GM21423 (cell line): ENCODE measurements at regions not wholly inside any gene's neighbourhood (a gene's known extent, or its start where the extent isn't known, plus 50 kb on each side); places are given as distances from the start of the nearest gene placed in this dataset.

Experiments
- ATAC-seq: cut with Tn5 transposase; IDR thresholded peaks from one replicate; pipeline ENCODE4 v1.9.1; 2021; ENCODE audit warnings: mild to moderate bottlenecking, moderate library complexity; ENCODE audit not compliant: unreplicated experiment

- ATAC-seq: no peak
Observed at GRCh38 chr14:71273366-71273765, 366.1 kb downstream of the PCNX1 start.

GRCh38 chr14:71284048-71284447 lies 376.8 kb downstream of the PCNX1 start:
- no peak for ATAC-seq

GRCh38 chr14:71286126-71286525 lies 378.9 kb downstream of the PCNX1 start:
- ATAC-seq: no peak

GRCh38 chr14:71287567-71287966 lies 380.3 kb downstream of the PCNX1 start:
- ATAC-seq: no peak

GRCh38 chr14:71289536-71289935 lies 382.3 kb downstream of the PCNX1 start:
- peak; percentile 62 for ATAC-seq

GRCh38 chr14:71290301-71290700 lies 383.0 kb downstream of the PCNX1 start:
- ATAC-seq: no peak

GRCh38 chr14:71290960-71291466 lies 383.8 kb downstream of the PCNX1 start:
- peak; percentile 73 for ATAC-seq

- ATAC-seq: no peak
Observed at GRCh38 chr14:71296184-71296583, 388.9 kb downstream of the PCNX1 start.

- no peak for ATAC-seq
Observed at GRCh38 chr14:71300566-71301330, 393.5 kb downstream of the PCNX1 start.

GRCh38 chr14:71301611-71302010 lies 394.4 kb downstream of the PCNX1 start:
- ATAC-seq: no peak

- ATAC-seq: no peak
Observed at GRCh38 chr14:71304690-71305089, 397.4 kb downstream of the PCNX1 start.

- ATAC-seq: no peak
Observed at GRCh38 chr14:71308671-71309070, 401.4 kb downstream of the PCNX1 start.

- ATAC-seq: no peak
Observed at GRCh38 chr14:71309756-71310155, 402.5 kb downstream of the PCNX1 start.

- ATAC-seq: no peak
Observed at GRCh38 chr14:71311061-71311460, 403.8 kb downstream of the PCNX1 start.

- no peak for ATAC-seq
Observed at GRCh38 chr14:71314717-71315116, 407.5 kb downstream of the PCNX1 start.

GRCh38 chr14:71317385-71318096 lies 410.3 kb downstream of the PCNX1 start:
- ATAC-seq: no peak

GRCh38 chr14:71318097-71318459 lies 410.8 kb downstream of the PCNX1 start:
- ATAC-seq: no peak

GRCh38 chr14:71319666-71320065 lies 412.4 kb downstream of the PCNX1 start:
- ATAC-seq: no peak

- peak; percentile 72 for ATAC-seq
Observed at GRCh38 chr14:71320107-71320733, 413.0 kb downstream of the PCNX1 start, which contains the start of gene SIPA1L1. Gene SIPA1L1, plus strand, starts transcription at chr14:71320476.

- ATAC-seq: peak; percentile 26
Observed at GRCh38 chr14:71320734-71321573, 413.7 kb downstream of the PCNX1 start.
